HG03565 (cell line): ENCODE measurements at regions not wholly inside any gene's neighbourhood (a gene's known extent, or its start where the extent isn't known, plus 50 kb on each side); places are given as distances from the start of the nearest gene placed in this dataset.

Source experiments
- ATAC-seq: cut with Tn5 transposase; IDR thresholded peaks from one replicate; pipeline ENCODE4 v1.9.1; 2021; ENCODE audit warnings: mild to moderate bottlenecking, moderate library complexity; ENCODE audit not compliant: unreplicated experiment

- ATAC-seq: no peak
Observed at GRCh38 chr7:84631913-84632312, 437.3 kb upstream of the SEMA3A start.

DNA sequence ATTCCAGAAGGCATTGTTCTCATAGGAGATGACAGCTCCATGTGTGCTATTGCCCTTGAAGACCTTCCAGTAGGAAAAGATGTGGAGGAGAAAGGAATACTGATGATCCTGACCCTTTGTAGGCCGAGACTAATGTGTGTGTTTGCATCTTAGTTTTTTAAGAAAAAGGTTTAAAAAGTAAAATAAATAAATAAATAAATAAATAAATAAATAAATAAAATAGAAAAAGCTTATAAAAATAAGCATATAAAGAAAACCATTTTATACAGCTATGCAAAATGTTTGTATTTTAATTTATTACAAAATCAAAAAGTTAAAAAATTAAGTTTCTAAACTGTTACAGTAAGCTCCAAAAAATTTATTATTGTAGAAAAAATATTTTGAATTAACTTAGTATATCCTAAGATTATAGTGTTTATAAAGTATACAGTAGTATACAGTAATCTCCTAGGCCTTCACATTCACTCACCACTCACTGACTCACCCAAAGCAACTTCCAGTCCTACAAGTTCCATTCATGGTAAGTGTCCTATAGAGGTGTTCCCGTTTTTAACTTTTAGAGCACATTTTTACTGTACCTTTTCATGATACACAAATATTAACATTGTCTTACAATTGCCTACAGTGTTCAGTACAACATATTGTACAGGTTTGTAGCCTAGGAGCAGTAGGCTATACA is 435.2 kb upstream of the SEMA3A start:
- ATAC-seq: no peak

DNA sequence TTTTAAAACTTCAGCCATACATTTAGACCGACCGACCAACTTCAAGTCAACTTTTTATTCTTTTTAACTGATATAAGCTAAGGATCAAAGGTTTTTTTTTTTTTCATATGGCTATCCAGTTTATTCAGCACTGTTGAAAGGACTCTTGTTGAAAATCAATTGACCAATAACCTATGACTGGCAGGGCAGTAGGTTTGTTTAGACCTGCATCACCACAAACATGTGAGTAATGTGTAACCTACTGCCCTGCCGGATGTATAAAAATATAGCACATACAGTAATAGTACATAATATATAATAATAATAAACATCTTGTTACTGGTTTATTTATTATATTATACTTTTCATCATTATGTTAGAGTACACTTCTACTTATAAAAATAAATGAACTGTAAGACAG is 434.6 kb upstream of the SEMA3A start:
- no peak for ATAC-seq

GRCh38 chr7:84627250-84627649 is 432.7 kb upstream of the SEMA3A start:
- ATAC-seq: no peak

- no peak for ATAC-seq
Observed at GRCh38 chr7:84624927-84625326, 430.3 kb upstream of the SEMA3A start.

DNA sequence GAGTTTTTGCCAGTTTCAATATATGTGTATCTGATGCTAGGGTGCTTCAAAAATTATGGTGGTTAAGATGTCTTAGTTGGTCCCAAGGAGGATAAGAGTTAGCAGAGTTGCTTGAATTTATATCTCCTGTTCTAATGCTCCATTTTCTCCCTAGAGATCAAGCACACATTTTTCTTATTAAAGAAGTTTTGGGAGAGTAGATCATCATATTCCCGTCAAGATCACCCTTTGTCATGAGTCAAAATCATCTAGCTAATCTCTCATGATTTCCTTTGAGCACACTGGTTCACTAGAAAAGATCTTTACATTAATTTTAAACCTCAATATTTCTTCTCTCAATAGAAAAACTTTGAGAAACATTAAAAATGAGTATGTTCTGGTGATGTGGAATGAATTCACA is 429.9 kb upstream of the SEMA3A start:
- ATAC-seq: no peak

DNA sequence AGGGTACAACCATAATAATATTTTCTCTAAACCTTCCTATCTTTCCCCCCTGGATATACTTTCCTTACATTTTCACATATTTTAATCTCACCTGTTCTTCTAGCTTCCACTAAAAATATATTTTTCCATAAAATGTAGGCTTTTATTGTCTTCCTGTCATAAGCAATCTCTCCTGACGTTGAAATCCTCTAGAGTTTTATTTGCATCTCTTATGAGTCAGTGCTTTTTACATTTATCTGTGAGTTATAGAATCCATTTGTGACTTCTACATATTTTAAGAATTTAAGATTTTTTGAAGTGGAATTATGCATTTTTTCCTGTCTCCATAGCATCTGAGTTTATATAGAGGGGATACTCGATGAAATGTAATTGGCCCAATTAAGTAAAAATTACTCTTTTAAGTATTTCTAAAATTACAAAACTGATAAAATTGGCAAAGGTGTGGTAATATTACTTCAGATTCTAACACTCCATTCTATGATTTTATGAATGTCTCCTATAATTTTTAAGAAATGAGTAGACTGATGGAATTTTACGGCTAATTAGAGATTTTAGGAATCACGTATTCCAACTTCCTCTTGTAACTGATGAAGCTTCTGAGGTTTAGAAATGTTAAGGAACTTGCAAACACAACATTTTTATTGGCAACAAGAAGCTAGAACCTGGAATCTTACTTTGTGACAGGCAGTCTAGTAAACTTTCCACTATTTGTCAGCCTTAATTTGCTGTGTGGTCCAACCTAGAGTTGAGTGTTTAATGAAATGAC is 422.9 kb upstream of the SEMA3A start:
- no peak for ATAC-seq

- ATAC-seq: no peak
Observed at GRCh38 chr7:84614821-84615501, 420.4 kb upstream of the SEMA3A start.

- ATAC-seq: no peak
Observed at GRCh38 chr7:84612981-84613681, 418.5 kb upstream of the SEMA3A start.

- no peak for ATAC-seq
Observed at GRCh38 chr7:84611391-84611790, 416.8 kb upstream of the SEMA3A start.

- ATAC-seq: no peak
Observed at GRCh38 chr7:84610390-84610789, 415.8 kb upstream of the SEMA3A start.

DNA sequence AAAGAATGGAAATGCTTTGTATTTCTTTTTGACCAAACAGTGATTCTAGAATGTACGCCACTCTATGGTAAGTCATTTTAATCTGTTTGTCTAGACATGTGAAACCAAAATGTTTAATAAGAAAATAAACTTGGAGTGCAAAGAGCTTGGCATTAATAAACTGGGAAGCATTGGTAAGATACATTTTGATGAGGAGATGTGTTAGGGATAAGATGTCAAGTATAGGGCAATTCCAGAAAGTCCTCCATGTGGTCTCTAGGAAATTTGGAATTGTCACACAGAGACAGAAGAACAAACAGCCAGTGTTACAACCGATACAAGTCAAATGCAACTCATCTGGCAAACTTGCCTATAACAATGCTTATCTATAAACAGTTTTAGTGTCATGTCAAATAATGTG is 410.7 kb upstream of the SEMA3A start:
- no peak for ATAC-seq

DNA sequence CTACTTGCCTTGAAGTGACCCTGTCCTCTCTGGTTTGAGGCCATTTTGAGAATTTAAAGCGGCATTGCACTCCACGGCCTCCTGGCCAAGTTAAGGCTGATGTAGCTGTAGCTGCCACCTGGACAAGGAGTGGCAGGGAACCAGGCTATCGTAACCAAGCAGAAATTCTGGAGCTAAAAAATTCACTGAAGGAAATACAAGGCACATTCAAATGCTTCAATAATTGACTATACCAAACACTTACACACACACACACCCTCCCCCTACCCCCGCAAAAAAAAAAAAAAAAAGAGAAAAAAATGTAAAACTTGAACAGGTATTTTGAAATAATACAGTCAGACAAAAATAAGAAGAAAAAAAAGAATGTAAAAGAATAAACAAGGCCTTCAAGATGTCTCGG is 409.0 kb upstream of the SEMA3A start:
- ATAC-seq: no peak

DNA sequence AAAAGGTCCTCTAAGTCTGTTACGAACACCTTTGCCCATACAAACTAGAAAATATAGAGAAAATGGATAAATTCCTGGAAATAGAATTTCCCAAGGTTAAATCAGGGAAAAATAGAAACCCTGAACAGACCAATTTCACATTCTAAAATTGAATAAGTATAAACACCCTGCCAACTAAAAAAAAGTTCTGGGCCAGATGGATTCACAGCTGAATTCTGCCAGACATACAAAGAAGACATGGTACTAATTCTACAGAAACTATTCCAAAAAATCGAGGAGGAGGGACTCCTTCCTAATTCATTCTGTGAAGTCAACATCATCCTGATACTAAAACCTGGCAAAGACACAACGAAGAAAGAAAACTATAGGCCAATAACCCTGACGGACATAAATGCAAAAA is 400.4 kb upstream of the SEMA3A start:
- no peak for ATAC-seq

DNA sequence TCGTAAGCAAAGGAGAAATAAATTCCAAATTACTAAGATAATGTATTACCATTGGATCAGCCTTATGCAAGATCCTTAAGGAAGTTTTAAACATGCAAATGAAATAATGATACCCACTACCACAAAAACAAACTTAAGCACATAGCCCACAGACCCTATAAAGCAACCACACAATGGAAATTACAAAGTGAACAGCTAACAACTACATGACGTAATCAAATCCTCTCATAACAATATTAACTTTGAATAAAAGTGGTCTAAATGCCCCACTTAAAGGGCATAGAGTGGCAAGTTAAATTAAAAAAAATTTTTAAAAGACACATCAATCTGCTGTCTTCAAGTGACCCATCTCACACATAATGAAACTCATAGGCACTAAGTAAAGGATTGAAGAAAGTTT is 397.3 kb upstream of the SEMA3A start:
- no peak for ATAC-seq

DNA sequence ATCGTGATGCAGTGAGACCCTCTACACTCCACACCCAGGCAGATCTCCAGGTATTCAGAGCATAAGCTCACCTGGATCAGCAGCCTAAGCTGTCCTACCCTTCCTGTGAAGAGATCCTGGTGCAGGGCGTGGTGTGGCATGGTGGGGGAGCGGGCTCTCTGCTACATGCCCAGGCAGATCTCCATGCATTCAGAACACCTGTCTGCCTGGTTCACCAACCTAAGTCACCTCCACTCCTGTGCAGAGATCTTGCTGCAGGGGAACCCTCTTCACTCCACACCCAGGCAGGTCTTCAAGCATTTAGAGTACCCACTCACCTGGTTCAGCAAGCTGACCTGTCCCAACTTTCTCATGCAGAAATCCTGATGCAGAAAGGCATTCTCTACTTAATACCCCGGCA is 394.4 kb upstream of the SEMA3A start:
- no peak for ATAC-seq

GRCh38 chr7:84583331-84583730 is 388.7 kb upstream of the SEMA3A start:
- ATAC-seq: no peak

DNA sequence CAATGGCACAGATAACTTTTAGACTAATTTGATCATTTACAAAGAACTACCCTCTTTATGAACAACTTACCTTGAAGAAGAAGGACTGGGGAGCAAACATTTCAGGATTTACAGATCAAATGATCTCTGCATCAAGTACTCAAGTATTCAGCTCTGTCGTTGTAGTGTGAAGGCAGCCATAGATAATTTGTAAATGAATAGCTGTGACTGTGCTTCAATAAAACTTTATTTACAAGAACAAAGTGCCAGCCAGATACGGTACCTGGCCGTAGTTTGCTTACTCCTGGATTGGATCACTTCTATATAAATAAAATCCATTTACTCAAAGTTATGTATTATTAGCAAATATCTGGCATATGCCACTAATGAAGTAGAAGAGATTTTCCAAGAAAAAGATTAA is 388.2 kb upstream of the SEMA3A start:
- no peak for ATAC-seq

GRCh38 chr7:84578825-84579224 is 384.2 kb upstream of the SEMA3A start:
- no peak for ATAC-seq

DNA sequence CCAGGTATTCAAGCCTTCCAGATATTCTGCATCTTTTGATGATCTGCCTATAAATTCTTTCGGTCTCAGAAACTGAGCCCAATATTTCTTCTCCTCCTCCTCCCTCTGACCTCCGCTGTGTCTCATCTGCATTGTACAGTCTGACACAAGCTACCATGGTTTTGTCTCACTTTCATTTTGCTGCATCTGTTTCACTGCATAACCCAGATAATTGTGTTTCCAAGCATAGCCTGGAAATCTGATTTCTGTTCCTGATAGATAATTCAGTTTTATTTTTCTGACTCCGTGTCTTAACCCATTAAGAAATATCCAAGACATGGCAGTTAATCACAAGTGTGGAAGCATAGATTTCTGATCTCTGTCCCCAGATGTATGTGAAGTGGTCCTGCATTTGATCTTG is 374.2 kb upstream of the SEMA3A start:
- no peak for ATAC-seq

- no peak for ATAC-seq
Observed at GRCh38 chr7:84565345-84566074, 370.9 kb upstream of the SEMA3A start.
